C4-2B (cell line): ENCODE measurements at regions not wholly inside any gene's neighbourhood (a gene's known extent, or its start where the extent isn't known, plus 50 kb on each side); places are given as distances from the start of the nearest gene placed in this dataset.

Experiments used
- CTCF ChIP-seq: fragments of 450-650 bp; conservative IDR thresholded peaks from 2 replicates; pipeline ENCODE4 v1.5.1; 2017; ENCODE audit warnings: mild to moderate bottlenecking
- ZFX ChIP-seq: fragments of 450-650 bp; IDR thresholded peaks from 2 replicates; pipeline ENCODE4 v1.6.1; 2017

- TF ChIP-seq CTCF (no peak), ZFX (no peak)
Observed at GRCh38 chr10:124289851-124290795, 128.6 kb downstream of the OAT start.
